HG03039 (cell line): ENCODE measurements at regions not wholly inside any gene's neighbourhood (a gene's known extent, or its start where the extent isn't known, plus 50 kb on each side); places are given as distances from the start of the nearest gene placed in this dataset.
"Not testable (repeated sequence)": the region's sequence is repeated elsewhere in the genome, so short reads cannot be mapped to it uniquely, and the experiment has no call there.

Experiments used
- ATAC-seq: cut with Tn5 transposase; IDR thresholded peaks from one replicate; pipeline ENCODE4 v1.9.1; 2021; ENCODE audit warnings: mild to moderate bottlenecking, moderate library complexity; ENCODE audit not compliant: unreplicated experiment

GRCh38 chr3:197408177-197408957 is 110.0 kb upstream of the DLG1 start:
- no peak for ATAC-seq

- no peak for ATAC-seq
These were observed 109.1 kb upstream of the DLG1 start for GRCh38 chr3:197407526-197407925.

- no peak for ATAC-seq
These were observed 108.6 kb upstream of the DLG1 start for GRCh38 chr3:197407053-197407452.

GRCh38 chr3:197406266-197406665 is 107.9 kb upstream of the DLG1 start:
- no peak for ATAC-seq

GRCh38 chr3:197404754-197405153 is 106.3 kb upstream of the DLG1 start:
- ATAC-seq = no peak

- ATAC-seq = no peak
These were observed 105.6 kb upstream of the DLG1 start for GRCh38 chr3:197404030-197404429.

GRCh38 chr3:197402401-197402800 is 104.0 kb upstream of the DLG1 start:
- ATAC-seq = not testable (repeated sequence)

GRCh38 chr3:197399486-197399885 is 101.1 kb upstream of the DLG1 start:
- ATAC-seq = no peak

- no peak for ATAC-seq
These were observed 100.0 kb upstream of the DLG1 start for GRCh38 chr3:197398286-197398878.

- ATAC-seq = no peak
These were observed 99.4 kb upstream of the DLG1 start for GRCh38 chr3:197397838-197398237.

GRCh38 chr3:197394464-197395321 is 96.3 kb upstream of the DLG1 start:
- peak; percentile 90 for ATAC-seq

- ATAC-seq = not testable (repeated sequence)
These were observed 95.7 kb upstream of the DLG1 start for GRCh38 chr3:197394126-197394463.

GRCh38 chr3:197393711-197394110 is 95.3 kb upstream of the DLG1 start:
- no peak for ATAC-seq

GRCh38 chr3:197392961-197393360 is 94.5 kb upstream of the DLG1 start:
- no peak for ATAC-seq

GRCh38 chr3:197381371-197381770 is 83.0 kb upstream of the DLG1 start:
- ATAC-seq = no peak

- no peak for ATAC-seq
These were observed 82.4 kb upstream of the DLG1 start for GRCh38 chr3:197380786-197381185.

GRCh38 chr3:197378985-197379718 is 80.7 kb upstream of the DLG1 start:
- ATAC-seq = no peak

GRCh38 chr3:197376735-197377555 is 78.5 kb upstream of the DLG1 start:
- no peak for ATAC-seq

- no peak for ATAC-seq
These were observed 77.6 kb upstream of the DLG1 start for GRCh38 chr3:197376020-197376419.

GRCh38 chr3:197375001-197375441 is 76.6 kb upstream of the DLG1 start:
- no peak for ATAC-seq
